ENCODE measurements at regions not wholly inside any gene's neighbourhood (a gene's known extent, or its start where the extent isn't known, plus 50 kb on each side); places are given as distances from the start of the nearest gene placed in this dataset.
"Not testable (repeated sequence)": the region's sequence is repeated elsewhere in the genome, so short reads cannot be mapped to it uniquely, and the experiment has no call there.

DNA sequence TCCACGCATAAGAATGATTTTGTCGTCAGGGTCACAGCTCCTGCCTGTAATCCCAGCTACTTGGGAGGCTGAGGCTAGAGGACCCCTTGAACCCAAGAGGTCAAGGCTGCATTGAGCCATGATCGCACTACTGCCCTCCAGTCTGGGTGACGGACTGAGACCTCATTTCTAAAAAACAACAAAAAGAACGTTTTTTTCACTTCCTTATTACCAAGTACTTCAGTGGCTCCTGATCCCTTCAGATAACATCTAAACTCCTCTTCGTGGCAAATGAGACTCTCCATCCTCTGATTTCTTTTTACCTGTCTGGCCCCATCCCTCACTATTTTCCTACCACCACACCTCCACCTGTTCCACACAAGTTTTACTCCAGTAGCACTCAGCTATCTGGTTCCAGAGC lies 105.4 kb upstream of the TLK1 start:
- DNase-seq (ENCODE audit: low read depth), result no peak
- H3K4me3 ChIP-seq (ENCODE audit: low read depth, low read length), result no peak overlapping the region
- TF ChIP-seq, protein P1, sequence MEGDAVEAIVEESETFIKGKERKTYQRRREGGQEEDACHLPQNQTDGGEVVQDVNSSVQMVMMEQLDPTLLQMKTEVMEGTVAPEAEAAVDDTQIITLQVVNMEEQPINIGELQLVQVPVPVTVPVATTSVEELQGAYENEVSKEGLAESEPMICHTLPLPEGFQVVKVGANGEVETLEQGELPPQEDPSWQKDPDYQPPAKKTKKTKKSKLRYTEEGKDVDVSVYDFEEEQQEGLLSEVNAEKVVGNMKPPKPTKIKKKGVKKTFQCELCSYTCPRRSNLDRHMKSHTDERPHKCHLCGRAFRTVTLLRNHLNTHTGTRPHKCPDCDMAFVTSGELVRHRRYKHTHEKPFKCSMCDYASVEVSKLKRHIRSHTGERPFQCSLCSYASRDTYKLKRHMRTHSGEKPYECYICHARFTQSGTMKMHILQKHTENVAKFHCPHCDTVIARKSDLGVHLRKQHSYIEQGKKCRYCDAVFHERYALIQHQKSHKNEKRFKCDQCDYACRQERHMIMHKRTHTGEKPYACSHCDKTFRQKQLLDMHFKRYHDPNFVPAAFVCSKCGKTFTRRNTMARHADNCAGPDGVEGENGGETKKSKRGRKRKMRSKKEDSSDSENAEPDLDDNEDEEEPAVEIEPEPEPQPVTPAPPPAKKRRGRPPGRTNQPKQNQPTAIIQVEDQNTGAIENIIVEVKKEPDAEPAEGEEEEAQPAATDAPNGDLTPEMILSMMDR (IDR thresholded peaks at IDR 0.05; ENCODE audit: insufficient read depth, low read depth, low read length, missing control alignments), result no peak

DNA sequence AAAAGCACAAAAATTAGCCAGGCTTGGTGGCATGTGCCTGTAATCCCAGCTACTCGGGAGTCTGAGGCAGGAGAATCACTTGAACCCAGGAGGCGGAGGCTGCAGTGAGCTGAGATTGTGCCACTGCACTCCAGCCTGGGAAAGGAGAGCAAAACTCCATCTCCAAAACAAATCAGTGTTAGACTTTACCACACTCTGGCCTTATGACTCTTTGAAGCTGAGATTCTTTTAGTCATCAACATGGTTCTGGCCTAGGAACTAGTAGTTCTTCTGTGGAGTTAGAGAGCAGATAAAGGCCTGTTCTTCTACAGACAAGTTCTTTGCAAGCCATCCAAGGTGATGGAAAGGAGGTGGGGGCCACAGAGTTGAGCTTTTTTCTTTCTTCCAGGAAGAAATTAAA lies 100.8 kb upstream of the TLK1 start:
- H3K4me3 ChIP-seq (ENCODE audit: low read depth, low read length); DNase-seq (ENCODE audit: low read depth): not testable (repeated sequence)

DNA sequence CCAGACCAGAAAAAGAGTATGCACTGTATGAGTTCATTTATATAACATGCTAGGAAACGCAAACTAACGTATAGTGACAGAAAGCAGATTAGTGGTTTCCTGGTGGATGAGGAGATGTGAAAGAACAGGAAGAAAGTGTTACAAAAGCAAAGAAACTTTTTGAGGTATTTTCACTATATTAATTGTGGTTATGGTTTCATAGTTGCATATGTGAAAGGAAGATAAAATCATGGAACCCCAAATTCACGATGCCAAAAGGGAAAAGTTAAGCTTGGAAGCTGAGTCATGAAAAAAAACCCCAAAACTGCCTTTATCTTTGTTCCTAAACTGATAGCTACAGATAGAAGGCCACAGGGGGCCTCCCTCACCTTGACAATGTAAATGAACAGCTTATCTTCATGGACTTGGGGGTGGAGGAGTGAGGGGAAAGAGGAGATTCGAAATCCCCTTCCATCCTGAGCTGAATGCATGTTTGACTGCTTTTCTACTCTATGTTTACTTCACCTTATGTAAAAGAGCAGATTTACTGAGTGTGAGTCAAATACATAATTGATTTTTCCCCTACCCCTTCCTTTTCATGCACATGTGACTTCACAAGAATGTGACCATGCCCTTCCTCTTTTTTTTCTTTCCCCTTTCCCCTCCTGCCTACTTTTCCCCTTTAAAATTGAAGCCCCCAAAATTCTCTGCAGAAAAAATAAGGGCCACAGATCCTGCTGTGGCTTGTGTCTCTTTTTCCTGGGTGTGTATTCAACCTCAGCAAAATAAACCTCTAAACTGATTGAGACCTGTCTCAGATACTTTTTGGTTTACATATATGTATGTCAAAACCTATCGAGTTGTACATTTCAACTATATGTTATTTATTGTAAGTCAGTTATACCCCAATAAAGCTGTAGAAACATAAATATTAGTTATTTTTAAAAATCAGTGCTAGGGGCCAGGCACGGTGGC lies 100.1 kb upstream of the TLK1 start:
- TF ChIP-seq, protein P1 (IDR thresholded peaks at IDR 0.05; ENCODE audit: insufficient read depth, low read depth, low read length, missing control alignments), result no peak
- H3K4me3 ChIP-seq (ENCODE audit: low read depth, low read length), result no peak overlapping the region
- peak; percentile 57 for DNase-seq (ENCODE audit: low read depth)

DNA sequence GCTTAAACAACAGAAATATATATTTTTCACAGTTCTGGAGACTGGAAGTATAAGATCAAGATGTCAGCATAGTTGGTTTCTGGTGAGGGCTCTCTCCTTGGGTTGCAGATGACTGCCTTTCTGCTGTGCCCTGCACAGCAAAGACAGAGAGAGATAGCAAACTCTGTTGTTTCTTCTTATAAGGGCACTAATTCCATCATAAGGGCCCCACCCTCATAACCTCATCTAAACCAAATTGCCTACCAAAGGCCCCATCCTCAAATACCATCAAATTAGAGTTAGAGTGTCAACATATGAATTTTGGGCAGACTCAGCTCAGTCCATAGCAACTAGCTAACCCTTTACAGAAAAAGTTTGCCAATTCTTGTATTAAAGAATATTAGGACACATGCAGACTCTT lies 94.0 kb upstream of the TLK1 start:
- TF ChIP-seq, protein P1 (IDR thresholded peaks at IDR 0.05; ENCODE audit: insufficient read depth, low read depth, low read length, missing control alignments), result no peak
- DNase-seq (ENCODE audit: low read depth), result no peak
- H3K4me3 ChIP-seq (ENCODE audit: low read depth, low read length), result no peak overlapping the region

DNA sequence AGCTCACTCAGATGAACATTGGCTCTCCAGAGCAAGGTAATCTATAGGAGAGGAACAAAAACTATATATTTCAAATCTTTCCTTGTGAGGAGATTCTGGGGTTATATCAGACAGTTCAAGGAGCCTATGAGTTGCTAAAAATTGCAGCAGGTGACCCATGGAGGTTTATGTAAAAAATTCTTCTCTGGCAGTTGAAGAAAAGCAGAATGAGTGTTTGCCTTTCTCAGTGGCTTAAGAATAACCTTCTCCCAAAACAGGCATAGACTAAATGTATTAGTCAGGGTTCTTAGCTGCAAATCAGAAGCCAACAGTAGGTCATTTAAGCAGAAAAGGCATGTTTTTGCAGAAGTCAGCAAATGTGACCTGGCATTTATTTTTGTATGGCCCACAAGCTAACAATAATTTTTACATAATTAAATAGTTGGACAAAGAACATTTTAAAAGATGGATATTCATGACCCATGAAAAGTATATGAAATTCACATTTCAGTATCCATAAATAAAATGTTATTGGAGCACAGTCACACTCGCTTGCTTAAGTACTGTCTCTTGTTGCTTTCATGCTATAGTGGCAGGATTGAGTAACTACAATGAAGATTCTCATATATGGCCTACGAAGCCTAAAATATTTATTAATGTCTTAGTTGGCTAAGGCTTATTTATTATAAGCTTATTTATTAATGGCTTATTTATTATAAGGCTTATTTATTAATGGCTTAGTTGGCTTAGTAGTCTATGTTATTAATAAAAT lies 93.4 kb upstream of the TLK1 start:
- no peak for DNase-seq (ENCODE audit: low read depth)
- H3K4me3 ChIP-seq (ENCODE audit: low read depth, low read length), result no peak overlapping the region
- TF ChIP-seq, protein P1 (IDR thresholded peaks at IDR 0.05; ENCODE audit: insufficient read depth, low read depth, low read length, missing control alignments), result no peak

DNA sequence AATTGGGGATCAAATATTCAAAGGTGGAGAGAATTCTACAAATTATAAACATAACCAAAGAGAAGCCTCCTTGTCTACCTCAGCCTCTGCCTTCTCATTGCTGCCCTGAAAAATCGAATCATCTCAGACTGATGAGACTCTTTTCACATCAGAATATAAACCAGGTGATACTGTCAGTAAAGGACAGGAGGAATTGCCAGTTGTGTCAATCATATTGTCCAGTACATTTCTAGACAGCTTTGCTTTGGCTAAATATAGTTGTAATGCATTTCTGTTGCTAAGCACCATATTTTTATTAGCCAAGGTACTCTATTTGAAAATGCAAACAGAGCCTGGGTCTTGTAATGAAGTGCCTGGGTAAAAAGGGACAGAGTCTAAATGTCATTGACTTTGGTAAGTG lies 92.6 kb upstream of the TLK1 start:
- TF ChIP-seq, protein P1 (IDR thresholded peaks at IDR 0.05; ENCODE audit: insufficient read depth, low read depth, low read length, missing control alignments), result no peak
- DNase-seq (ENCODE audit: low read depth), result no peak
- H3K4me3 ChIP-seq (ENCODE audit: low read depth, low read length), result no peak overlapping the region

DNA sequence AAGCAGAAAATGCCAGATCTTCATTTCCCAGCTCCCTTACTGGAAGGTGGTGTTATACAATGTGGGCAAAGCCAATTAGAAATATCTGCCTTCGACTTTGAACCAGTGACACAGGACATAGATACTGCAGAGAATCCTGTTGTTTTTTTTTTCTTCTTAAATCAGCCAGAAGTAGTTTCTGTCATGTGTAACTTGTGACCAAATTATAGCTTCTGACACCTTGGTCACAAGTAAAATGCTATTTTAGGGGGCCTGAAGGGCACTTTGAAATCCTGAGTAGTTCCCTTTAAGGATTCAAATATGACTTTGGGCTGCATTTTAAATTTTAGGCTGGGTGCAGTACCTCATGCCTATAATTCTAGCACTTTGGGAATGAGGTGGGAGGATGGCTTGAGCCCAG lies 89.0 kb upstream of the TLK1 start:
- DNase-seq (ENCODE audit: low read depth), result no peak
- no peak overlapping the region for H3K4me3 ChIP-seq (ENCODE audit: low read depth, low read length)
- TF ChIP-seq, protein P1 (IDR thresholded peaks at IDR 0.05; ENCODE audit: insufficient read depth, low read depth, low read length, missing control alignments), result no peak

All from GM12865 (cell line).